Right lobe of liver (tissue), 6 donors: ENCODE measurements at regions not wholly inside any gene's neighbourhood (a gene's known extent, or its start where the extent isn't known, plus 50 kb on each side); places are given as distances from the start of the nearest gene placed in this dataset.

ENCODE experiments used
- ATAC-seq, 4 donors: fragments of 200-7000 bp; cut with Tn5 transposase; one replicate each; pipeline ENCODE4 v1.9.1; 2020; ENCODE audit warnings: mild to moderate bottlenecking in 4 of 4, moderate library complexity in 4 of 4
- DNase-seq, 3 donors: peaks; one replicate each; pipeline ENCODE4 v3.0.0-alpha.2; 2020
- H3K27ac ChIP-seq, 3 donors: fragments of 200-600 bp; one replicate each; pipeline ENCODE4 v1.8.0; 2022
- H3K27me3 ChIP-seq, 2 donors: fragments of 200-600 bp; one replicate each; pipeline ENCODE4 v1.8.0; 2022
- H3K36me3 ChIP-seq, 4 donors: fragments of 200-600 bp; sonication (generic) in 1 of 4; one replicate each; pipeline versions ENCODE4 v1.5.1 to v1.8.0; 2017 to 2022; ENCODE audit warnings: control low read depth in 1 of 4
- H3K4me1 ChIP-seq, 4 donors: fragments of 200-600 bp; sonication (generic) in 1 of 4; one replicate each; pipeline versions ENCODE4 v1.5.1 to v1.8.0; 2017 to 2022; ENCODE audit warnings: control low read depth in 1 of 4
- H3K4me3 ChIP-seq, 3 donors: fragments of 200-600 bp; one replicate each; pipeline ENCODE4 v1.8.0; 2022
- H3K9me3 ChIP-seq, 4 donors: fragments of 200-600 bp; sonication (generic) in 1 of 4; one replicate each; pipeline versions ENCODE4 v1.5.1 to v1.8.0; 2017 to 2022; ENCODE audit warnings: control low read depth in 1 of 4
- POLR2A ChIP-seq: fragments of 450-650 bp; IDR thresholded peaks from one replicate; pipeline ENCODE4 v1.6.1; 2017; ENCODE audit warnings: antibody characterized with exemption, mild to moderate bottlenecking
- WGBS: methylation state at CpG from one replicate; pipeline ENCODE4 v1.1.6; 2018; ENCODE audit warnings: low coverage, low lambda C conversion rate; ENCODE audit not compliant: insufficient coverage; ENCODE audit errors: missing lambda C conversion rate; 5-methylcytosine and 5-hydroxymethylcytosine counted together
- intact Hi-C, 2 donors: fragments of 100-400 bp; cut with DNase I; formaldehyde crosslinking; loops; one replicate each; pipeline versions ENCODE4 v1.11.2 to v1.14.1; 2022
- TF ChIP-seq, protein P1 (sequence below), 4 donors: fragments of 200-600 bp in 3 of 4; fragments of 450-650 bp in 1 of 4; IDR thresholded peaks; one replicate each; pipeline versions ENCODE4 v1.5.1 to v1.8.0; 2016 to 2022; ENCODE audit warnings: antibody characterized with exemption in 4 of 4, mild to moderate bottlenecking in 2 of 4
- donor health status: DM: no; HTN: yes; CAD: no.
- donor health status: DM: no; HTN: no; CAD: no.
- donor health status: DM: no; HTN: no; CAD: no.
- donor health status: DM: no; HTN: yes; CAD: no.
- donor health status: DM: no; HTN: yes; CAD: no.

DNA sequence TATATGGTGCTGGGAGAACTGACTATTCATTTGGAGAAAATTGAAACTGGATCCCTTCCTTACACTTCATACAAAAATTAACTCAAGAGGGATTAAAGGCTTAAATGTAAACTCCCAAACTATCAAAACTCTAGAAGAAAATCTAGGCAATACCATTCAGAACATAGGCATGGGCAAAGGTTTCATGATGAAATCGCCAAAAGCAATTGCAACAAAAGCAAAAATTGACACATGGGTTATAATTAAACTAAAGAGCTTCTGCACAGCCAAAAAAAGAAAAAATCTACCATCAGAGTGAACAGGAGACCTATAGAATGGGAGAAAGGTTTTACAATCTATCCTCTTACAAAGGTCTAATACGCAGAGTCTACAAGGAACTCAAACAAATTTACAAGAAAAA is 851.3 kb upstream of the MAN1A1 start:
- intact Hi-C loops: no loop called here
- DNase-seq (no peak), ATAC-seq (peak in 3 of 4 donors; percentile 53 to 73 (median 67))
- Histone ChIP-seq H3K27me3 (no peaks in the 10 kb centered on the region), H3K4me3 (no peak overlapping the region), H3K9me3 (no peaks in the 10 kb centered on the region), H3K27ac (peak overlapping the region in 2 of 3 donors; percentile 33), H3K36me3 (no peaks in the 10 kb centered on the region), H3K4me1 (peaks cover 0 to 15% (median 4%) of the 10 kb centered on the region in 4 donors)
- 29% methylated on average over 2 of the region's 2 CpGs for WGBS
- no peak for TF ChIP-seq POLR2A
- TF ChIP-seq, protein P1, sequence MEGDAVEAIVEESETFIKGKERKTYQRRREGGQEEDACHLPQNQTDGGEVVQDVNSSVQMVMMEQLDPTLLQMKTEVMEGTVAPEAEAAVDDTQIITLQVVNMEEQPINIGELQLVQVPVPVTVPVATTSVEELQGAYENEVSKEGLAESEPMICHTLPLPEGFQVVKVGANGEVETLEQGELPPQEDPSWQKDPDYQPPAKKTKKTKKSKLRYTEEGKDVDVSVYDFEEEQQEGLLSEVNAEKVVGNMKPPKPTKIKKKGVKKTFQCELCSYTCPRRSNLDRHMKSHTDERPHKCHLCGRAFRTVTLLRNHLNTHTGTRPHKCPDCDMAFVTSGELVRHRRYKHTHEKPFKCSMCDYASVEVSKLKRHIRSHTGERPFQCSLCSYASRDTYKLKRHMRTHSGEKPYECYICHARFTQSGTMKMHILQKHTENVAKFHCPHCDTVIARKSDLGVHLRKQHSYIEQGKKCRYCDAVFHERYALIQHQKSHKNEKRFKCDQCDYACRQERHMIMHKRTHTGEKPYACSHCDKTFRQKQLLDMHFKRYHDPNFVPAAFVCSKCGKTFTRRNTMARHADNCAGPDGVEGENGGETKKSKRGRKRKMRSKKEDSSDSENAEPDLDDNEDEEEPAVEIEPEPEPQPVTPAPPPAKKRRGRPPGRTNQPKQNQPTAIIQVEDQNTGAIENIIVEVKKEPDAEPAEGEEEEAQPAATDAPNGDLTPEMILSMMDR (IDR thresholded peaks at IDR 0.05): no peak

DNA sequence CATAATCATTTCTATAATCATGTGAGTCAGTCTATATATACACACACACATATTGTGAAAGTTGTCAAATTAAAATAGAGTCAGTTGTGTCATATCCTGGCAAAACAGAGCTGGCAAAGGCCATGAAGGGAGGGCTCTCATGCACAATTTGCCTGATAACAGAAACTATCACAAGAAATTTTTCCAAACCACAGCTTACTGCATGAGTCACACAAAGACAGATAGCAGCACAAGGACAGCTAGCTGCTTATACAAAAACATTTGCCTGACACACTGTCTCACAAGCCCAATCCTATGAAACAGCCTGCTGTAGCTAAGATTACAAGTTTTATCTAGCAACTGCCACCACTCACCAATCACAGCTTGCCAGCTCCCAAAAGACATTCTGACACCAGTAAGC is 848.5 kb upstream of the MAN1A1 start:
- peak in 2 of 4 donors; percentile 30 to 81 for ATAC-seq
- TF ChIP-seq, protein P1 (IDR thresholded peaks at IDR 0.05): no peak

DNA sequence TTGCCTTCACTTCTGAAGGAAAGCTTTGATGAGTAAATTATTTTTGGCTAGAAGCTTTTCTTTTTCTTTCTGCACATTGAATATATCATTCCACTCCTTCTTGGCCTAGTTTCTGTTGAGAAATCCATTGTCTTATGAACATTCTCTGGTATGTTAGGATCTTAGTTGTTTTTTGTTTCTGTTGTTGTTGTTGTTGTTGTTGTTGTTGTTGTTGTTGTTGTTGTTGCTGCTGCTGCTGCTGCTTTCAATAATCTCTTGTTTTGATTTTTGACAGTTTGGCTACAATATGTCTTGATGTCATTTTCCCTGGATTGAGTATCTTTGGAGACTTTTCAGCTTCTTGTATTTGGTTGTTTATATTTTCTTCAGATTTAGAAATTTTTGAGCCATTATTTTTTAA is 836.5 kb upstream of the MAN1A1 start:
- Histone ChIP-seq H3K27ac (no peak overlapping the region), H3K4me1 (no peaks in the 10 kb centered on the region), H3K9me3 (no peaks in the 10 kb centered on the region), H3K4me3 (no peak overlapping the region), H3K36me3 (no peaks in the 10 kb centered on the region), H3K27me3 (no peaks in the 10 kb centered on the region)
- no peak for ATAC-seq
- no peak for DNase-seq
- intact Hi-C loops: no loop called here
- TF ChIP-seq, protein P1 (IDR thresholded peaks at IDR 0.05): no peak
- no peak for TF ChIP-seq POLR2A

More for the DNA sequence above, 848.5 kb upstream of the MAN1A1 start:
- DNase-seq: no peak
- no peaks in the 10 kb centered on the region for H3K27me3 ChIP-seq
- no peak overlapping the region for H3K4me3 ChIP-seq
- H3K4me1 ChIP-seq: peaks cover 0 to 15% (median 4%) of the 10 kb centered on the region in 4 donors
- H3K27ac ChIP-seq: no peak overlapping the region
- no peaks in the 10 kb centered on the region for H3K36me3 ChIP-seq
- intact Hi-C loops: no loop called here
- H3K9me3 ChIP-seq: no peaks in the 10 kb centered on the region

DNA sequence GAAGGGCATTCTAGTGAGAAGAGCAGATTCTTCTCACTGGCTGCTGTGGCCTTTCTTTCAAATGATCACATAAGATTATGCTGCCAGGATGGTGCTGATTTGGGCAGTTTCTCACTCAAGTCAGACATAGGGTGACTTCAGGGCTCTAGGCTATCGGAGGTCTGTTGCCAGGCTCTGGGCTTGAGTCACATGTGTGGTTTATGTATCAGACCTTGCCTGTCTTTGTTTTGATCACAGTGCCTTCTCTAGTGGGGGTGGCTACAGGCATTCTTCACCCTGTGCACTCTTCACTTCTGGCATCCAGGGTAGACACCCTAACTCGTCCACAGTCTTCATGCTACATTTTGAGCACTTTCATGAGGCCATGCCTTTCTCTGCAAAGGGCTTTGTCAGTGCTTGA is 823.7 kb upstream of the MAN1A1 start:
- no peaks in the 10 kb centered on the region for H3K4me1 ChIP-seq
- no peaks in the 10 kb centered on the region for H3K27me3 ChIP-seq
- ATAC-seq (no peak), DNase-seq (no peak)
- no peak overlapping the region for H3K4me3 ChIP-seq
- intact Hi-C loops: no loop called here
- no peak overlapping the region for H3K27ac ChIP-seq
- H3K36me3 ChIP-seq: no peaks in the 10 kb centered on the region
- WGBS: 67% methylated on average over 2 of the region's 2 CpGs
- no peaks in the 10 kb centered on the region for H3K9me3 ChIP-seq
- no peak for TF ChIP-seq POLR2A
- TF ChIP-seq, protein P1 (IDR thresholded peaks at IDR 0.05): no peak

DNA sequence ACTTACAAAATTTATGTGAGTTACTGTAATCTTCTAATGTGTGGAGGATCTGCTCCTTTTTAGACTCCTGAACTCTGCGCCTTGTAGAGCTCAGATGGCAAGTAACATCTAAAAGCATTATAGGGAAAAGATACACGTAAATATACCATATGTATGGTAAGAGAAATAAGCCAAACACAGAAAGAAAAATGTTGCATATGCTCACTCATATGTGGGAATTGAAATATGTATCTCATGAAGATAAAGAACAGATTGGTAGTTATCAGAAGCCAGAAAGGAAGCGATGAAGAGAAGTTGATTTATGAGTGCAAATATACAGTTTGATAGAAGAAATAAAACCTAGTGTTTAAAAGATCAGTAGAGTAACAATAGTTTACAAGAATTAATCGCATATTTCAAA is 815.0 kb upstream of the MAN1A1 start:
- no peaks in the 10 kb centered on the region for H3K27me3 ChIP-seq
- no peaks in the 10 kb centered on the region for H3K9me3 ChIP-seq
- WGBS: 62% methylated on average over 4 of the region's 4 CpGs
- no peak overlapping the region for H3K4me3 ChIP-seq
- no peak for ATAC-seq
- H3K4me1 ChIP-seq: no peaks in the 10 kb centered on the region
- H3K27ac ChIP-seq: no peak overlapping the region
- no peak for TF ChIP-seq POLR2A
- TF ChIP-seq, protein P1 (IDR thresholded peaks at IDR 0.05): no peak
- no peaks in the 10 kb centered on the region for H3K36me3 ChIP-seq
- DNase-seq: no peak
- intact Hi-C loops: no loop called here
